Keratinocyte (primary cell): ENCODE measurements at regions not wholly inside any gene's neighbourhood (a gene's known extent, or its start where the extent isn't known, plus 50 kb on each side); places are given as distances from the start of the nearest gene placed in this dataset.

Source experiments
- DNase-seq: peaks from one replicate; pipeline ENCODE4 v3.0.0-alpha.2; 2011; ENCODE audit warnings: low read depth, missing footprints, low spot score
- FAIRE-seq: peaks from 2 replicates; lab custom pipeline; 2011; peaks lifted over from hg19 to GRCh38; lab: Jason Lieb, UNC
- H2AFZ ChIP-seq: 2 replicates; pipeline ENCODE4 v1.6.0; 2012; ENCODE audit warnings: low read length, control low read depth, inconsistent platforms; ENCODE audit not compliant: control insufficient read depth
- H3K27ac ChIP-seq: 2 replicates; pipeline ENCODE4 v1.5.1; 2011; ENCODE audit warnings: low read length; ENCODE audit not compliant: control insufficient read depth, insufficient read depth
- H3K27me3 ChIP-seq: 3 replicates; pipeline ENCODE4 v1.6.0; 2011; ENCODE audit warnings: low read length; ENCODE audit not compliant: control insufficient read depth, insufficient read depth; ENCODE audit errors: extremely low read depth
- H3K36me3 ChIP-seq, 2 experiments: 2 replicates in 1 of 2; 3 replicates in 1 of 2; pipeline ENCODE4 v1.5.1; 2011; ENCODE audit warnings: low read length in 2 of 2, mild to moderate bottlenecking in 1 of 2; ENCODE audit not compliant: control insufficient read depth in 2 of 2, insufficient read depth in 2 of 2; ENCODE audit errors: extremely low read depth in 1 of 2
- H3K4me1 ChIP-seq: 3 replicates; pipeline ENCODE4 v1.5.1; 2011; ENCODE audit warnings: low read length; ENCODE audit not compliant: control insufficient read depth, insufficient read depth; ENCODE audit errors: extremely low read depth
- H3K4me2 ChIP-seq: 3 replicates; pipeline ENCODE4 v1.6.0; 2011; ENCODE audit warnings: low read depth, low read length; ENCODE audit not compliant: control insufficient read depth, insufficient read depth; ENCODE audit errors: extremely low read depth
- H3K4me3 ChIP-seq, 3 experiments: fragments of 200-600 bp in 1 of 3; sonication (generic) in 1 of 3; 2 replicates in 2 of 3; 3 replicates in 1 of 3; pipeline ENCODE4 v1.5.1; 2011 to 2016; ENCODE audit warnings: low read length in 3 of 3, mild to moderate bottlenecking in 3 of 3, control low read depth in 2 of 3, inconsistent platforms in 1 of 3, low read depth in 1 of 3, mixed read lengths in 1 of 3, mixed run types in 1 of 3, moderate library complexity in 1 of 3; ENCODE audit not compliant: control insufficient read depth in 2 of 3, insufficient read depth in 2 of 3; ENCODE audit errors: extremely low read depth in 1 of 3
- H3K79me2 ChIP-seq: 2 replicates; pipeline ENCODE4 v1.6.0; 2012; ENCODE audit warnings: low read length; ENCODE audit not compliant: control insufficient read depth, insufficient read depth
- H3K9ac ChIP-seq: 3 replicates; pipeline ENCODE4 v1.6.0; 2011; ENCODE audit warnings: low read length; ENCODE audit not compliant: control insufficient read depth, insufficient read depth; ENCODE audit errors: extremely low read depth
- H3K9me1 ChIP-seq: 3 replicates; pipeline ENCODE4 v1.6.0; 2011; ENCODE audit warnings: low read length; ENCODE audit not compliant: control insufficient read depth, insufficient read depth; ENCODE audit errors: extremely low read depth
- H3K9me3 ChIP-seq: 2 replicates; pipeline ENCODE4 v1.5.1; 2012; ENCODE audit warnings: low read depth, low read length; ENCODE audit not compliant: control insufficient read depth
- H4K20me1 ChIP-seq: 3 replicates; pipeline ENCODE4 v1.6.0; 2011; ENCODE audit warnings: low read length; ENCODE audit not compliant: control insufficient read depth, insufficient read depth; ENCODE audit errors: extremely low read depth
- CTCF ChIP-seq, 3 experiments: IDR thresholded peaks in 1 of 3; conservative IDR thresholded peaks in 1 of 3; optimal IDR thresholded peaks in 1 of 3; 2 replicates in 2 of 3; 3 replicates in 1 of 3; pipeline versions ENCODE3 to v1.5.1; 2011; ENCODE audit warnings: low read length in 3 of 3, mild to moderate bottlenecking in 3 of 3, moderate library complexity in 2 of 3, control low read depth in 1 of 3, inconsistent platforms in 1 of 3; ENCODE audit not compliant: insufficient read depth in 2 of 3; ENCODE audit errors: extremely low read depth in 1 of 3
- EZH2 ChIP-seq: IDR thresholded peaks from one replicate; pipeline ENCODE4 v1.6.1; 2012; ENCODE audit warnings: inconsistent platforms, mild to moderate bottlenecking, low read length, moderate library complexity
- dilution Hi-C: fragments of 300-500 bp; cut with MboI; formaldehyde crosslinking; loops from one replicate; pipeline ENCODE4 v1.7.0; 2020; ENCODE audit warnings: low sequenced_read_pairs; ENCODE audit not compliant: extremely low pct_ligation_motif_present

GRCh38 chr6:154894902-154895301, 100.2 kb upstream of the TIAM2 start:
- Histone ChIP-seq H3K9me3 (no peaks in the 10 kb centered on the region), H2AFZ (no peak overlapping the region), H3K4me1 (no peaks in the 10 kb centered on the region), H3K36me3 (no peaks in the 10 kb centered on the region), H3K79me2 (no peaks in the 10 kb centered on the region), H3K4me2 (no peak overlapping the region), H3K9me1 (no peaks in the 10 kb centered on the region), H3K27me3 (no peaks in the 10 kb centered on the region), H3K4me3 (no peak overlapping the region), H3K27ac (no peak overlapping the region), H3K9ac (no peak overlapping the region), H4K20me1 (no peaks in the 10 kb centered on the region)
- DNase-seq (no peak), FAIRE-seq (no peak)
- dilution Hi-C loops: no loop called here
- TF ChIP-seq CTCF (optimal IDR thresholded peaks at IDR 0.05 in 1 of 3, IDR thresholded peaks at IDR 0.05 in 1 of 3, conservative IDR thresholded peaks at IDR 0.05 in 1 of 3; ENCODE audit: extremely low read depth in 1 of 3, insufficient read depth in 2 of 3, low read length in 3 of 3) (no peak), EZH2 (no peak)

GRCh38 chr6:154895841-154896240, 99.3 kb upstream of the TIAM2 start:
- no peak overlapping the region for H3K4me2 ChIP-seq
- H3K4me1 ChIP-seq: no peaks in the 10 kb centered on the region
- no peaks in the 10 kb centered on the region for H4K20me1 ChIP-seq
- no peaks in the 10 kb centered on the region for H3K9me1 ChIP-seq
- no peaks in the 10 kb centered on the region for H3K79me2 ChIP-seq
- no peaks in the 10 kb centered on the region for H3K36me3 ChIP-seq
- FAIRE-seq (no peak), DNase-seq (no peak)
- dilution Hi-C loops: no loop called here
- H3K9me3 ChIP-seq: no peaks in the 10 kb centered on the region
- H3K4me3 ChIP-seq: no peak overlapping the region
- no peak overlapping the region for H2AFZ ChIP-seq
- H3K27ac ChIP-seq: no peak overlapping the region
- no peak overlapping the region for H3K9ac ChIP-seq
- no peaks in the 10 kb centered on the region for H3K27me3 ChIP-seq
- TF ChIP-seq CTCF (optimal IDR thresholded peaks at IDR 0.05 in 1 of 3, IDR thresholded peaks at IDR 0.05 in 1 of 3, conservative IDR thresholded peaks at IDR 0.05 in 1 of 3; ENCODE audit: extremely low read depth in 1 of 3, insufficient read depth in 2 of 3, low read length in 3 of 3) (no peak), EZH2 (no peak)
